ENCODE measurements at regions not wholly inside any gene's neighbourhood (a gene's known extent, or its start where the extent isn't known, plus 50 kb on each side); places are given as distances from the start of the nearest gene placed in this dataset.

- TF ChIP-seq POLR2A (IDR thresholded peaks at IDR 0.05) (no peak), POLR2AphosphoS5 (IDR thresholded peaks at IDR 0.05) (no peak)
- TF ChIP-seq, protein P1, sequence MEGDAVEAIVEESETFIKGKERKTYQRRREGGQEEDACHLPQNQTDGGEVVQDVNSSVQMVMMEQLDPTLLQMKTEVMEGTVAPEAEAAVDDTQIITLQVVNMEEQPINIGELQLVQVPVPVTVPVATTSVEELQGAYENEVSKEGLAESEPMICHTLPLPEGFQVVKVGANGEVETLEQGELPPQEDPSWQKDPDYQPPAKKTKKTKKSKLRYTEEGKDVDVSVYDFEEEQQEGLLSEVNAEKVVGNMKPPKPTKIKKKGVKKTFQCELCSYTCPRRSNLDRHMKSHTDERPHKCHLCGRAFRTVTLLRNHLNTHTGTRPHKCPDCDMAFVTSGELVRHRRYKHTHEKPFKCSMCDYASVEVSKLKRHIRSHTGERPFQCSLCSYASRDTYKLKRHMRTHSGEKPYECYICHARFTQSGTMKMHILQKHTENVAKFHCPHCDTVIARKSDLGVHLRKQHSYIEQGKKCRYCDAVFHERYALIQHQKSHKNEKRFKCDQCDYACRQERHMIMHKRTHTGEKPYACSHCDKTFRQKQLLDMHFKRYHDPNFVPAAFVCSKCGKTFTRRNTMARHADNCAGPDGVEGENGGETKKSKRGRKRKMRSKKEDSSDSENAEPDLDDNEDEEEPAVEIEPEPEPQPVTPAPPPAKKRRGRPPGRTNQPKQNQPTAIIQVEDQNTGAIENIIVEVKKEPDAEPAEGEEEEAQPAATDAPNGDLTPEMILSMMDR (IDR thresholded peaks at IDR 0.05), result no peak
These were observed 239.8 kb upstream of the CCL2 start for GRCh38 chr17:34015253-34015652.
